ENCODE measurements at regions not wholly inside any gene's neighbourhood (a gene's known extent, or its start where the extent isn't known, plus 50 kb on each side); places are given as distances from the start of the nearest gene placed in this dataset.

DNA sequence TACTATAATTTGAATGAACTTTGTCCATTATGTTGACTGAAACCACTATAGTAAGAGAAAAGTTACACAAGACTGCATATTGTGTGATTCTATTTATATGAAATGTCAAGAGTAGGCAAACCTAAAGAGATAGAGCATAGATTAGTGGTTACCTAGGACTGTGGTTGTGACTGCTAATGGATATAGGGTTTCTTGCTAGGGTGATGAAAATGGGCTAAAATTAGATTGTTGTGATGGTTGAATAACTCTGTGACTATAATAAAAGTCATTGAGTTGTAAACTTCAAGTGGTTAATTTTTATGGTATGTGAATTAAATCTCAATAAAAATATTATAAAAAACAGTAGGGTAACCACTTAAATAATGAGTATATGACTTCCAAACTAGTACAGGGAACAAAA lies 142.9 kb upstream of the AHR start:
- ATAC-seq (no peak), DNase-seq (ENCODE audit: low spot score) (no peak)

- no peak for ATAC-seq
These were observed 140.2 kb upstream of the AHR start for GRCh38 chr7:17158261-17158660.

DNA sequence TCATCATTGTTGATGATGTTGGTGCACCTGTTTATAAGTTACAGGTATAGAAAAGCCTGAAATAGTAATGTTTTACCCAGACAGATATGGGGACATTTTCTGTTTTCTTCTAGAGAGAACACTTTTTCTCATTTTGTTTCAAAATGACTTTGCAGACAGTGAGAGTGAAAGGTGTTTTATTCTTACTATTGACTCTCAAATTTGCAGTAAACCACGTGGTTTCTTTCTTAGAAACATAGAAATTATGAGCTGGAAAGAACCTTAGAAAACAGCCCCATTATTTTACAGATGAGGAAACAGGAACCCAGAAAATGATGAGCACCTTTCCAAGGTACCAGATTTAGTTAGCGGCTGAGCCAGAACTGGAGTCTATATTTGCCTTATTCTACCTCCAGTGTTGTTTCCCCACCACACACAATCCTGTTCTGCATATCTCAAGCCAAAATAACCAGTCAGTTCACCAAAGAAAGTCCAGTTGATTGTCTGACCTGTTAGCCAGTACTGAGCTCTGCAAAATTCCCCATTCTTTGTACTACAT lies 138.9 kb upstream of the AHR start:
- DNase-seq (ENCODE audit: low spot score), result no peak

More at GRCh38 chr7:17158261-17158660, 140.2 kb upstream of the AHR start:
- no peak for DNase-seq (ENCODE audit: low spot score)

GRCh38 chr7:17166824-17167379 lies 131.6 kb upstream of the AHR start:
- no peak for DNase-seq (ENCODE audit: low spot score)
- ATAC-seq, result no peak

More for the DNA sequence above, 138.9 kb upstream of the AHR start:
- ATAC-seq, result no peak

DNA sequence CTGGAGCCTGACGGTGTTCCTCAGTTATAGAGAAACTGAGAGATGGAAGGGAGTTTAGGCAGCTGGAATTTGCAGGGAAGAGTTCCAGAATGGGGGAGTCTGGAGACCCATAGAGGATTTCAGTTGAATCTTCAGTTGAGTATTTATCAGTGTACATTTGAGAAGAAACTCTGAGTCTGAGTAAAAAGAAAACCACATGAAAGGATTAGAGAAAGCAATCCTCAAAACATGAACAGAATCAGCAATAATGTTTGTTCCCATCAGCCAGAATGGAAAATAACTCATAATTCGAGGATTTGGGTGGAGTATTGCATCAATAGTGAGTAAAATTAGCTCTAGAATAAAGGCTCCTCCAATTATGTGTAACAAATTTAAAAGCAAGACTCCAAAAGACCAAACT lies 130.0 kb upstream of the AHR start:
- ATAC-seq, result no peak

GRCh38 chr7:17171427-17171826 lies 127.0 kb upstream of the AHR start:
- DNase-seq (ENCODE audit: low spot score) (no peak), ATAC-seq (no peak)

More for the DNA sequence above, 130.0 kb upstream of the AHR start:
- no peak for DNase-seq (ENCODE audit: low spot score)

GRCh38 chr7:17176371-17177032 lies 122.0 kb upstream of the AHR start:
- DNase-seq (ENCODE audit: low spot score) (no peak), ATAC-seq (no peak)

DNA sequence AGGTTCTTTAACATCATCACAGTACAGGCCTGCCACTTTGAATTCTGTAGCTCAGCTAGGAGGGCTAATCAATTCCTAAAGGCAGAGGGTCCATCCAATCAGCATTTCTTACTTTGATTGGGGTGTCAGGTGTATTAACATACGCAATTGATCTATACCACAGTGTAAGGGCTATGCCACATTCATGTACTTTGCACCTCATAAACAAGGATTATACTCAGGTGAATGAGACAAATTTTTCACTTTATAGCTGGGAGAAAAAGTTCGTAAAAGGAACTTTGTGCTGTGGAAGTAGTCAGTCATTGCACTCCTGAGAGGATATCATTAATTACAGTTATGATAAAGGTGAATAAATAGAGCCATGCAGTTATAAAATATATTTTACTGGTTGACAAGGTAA lies 119.9 kb upstream of the AHR start:
- ATAC-seq (no peak), DNase-seq (ENCODE audit: low spot score) (no peak)

GRCh38 chr7:17181482-17181881 lies 117.0 kb upstream of the AHR start:
- no peak for DNase-seq (ENCODE audit: low spot score)
- no peak for ATAC-seq

GRCh38 chr7:17183630-17184328 lies 114.7 kb upstream of the AHR start:
- no peak for DNase-seq (ENCODE audit: low spot score)
- ATAC-seq, result peak; percentile 14

DNA sequence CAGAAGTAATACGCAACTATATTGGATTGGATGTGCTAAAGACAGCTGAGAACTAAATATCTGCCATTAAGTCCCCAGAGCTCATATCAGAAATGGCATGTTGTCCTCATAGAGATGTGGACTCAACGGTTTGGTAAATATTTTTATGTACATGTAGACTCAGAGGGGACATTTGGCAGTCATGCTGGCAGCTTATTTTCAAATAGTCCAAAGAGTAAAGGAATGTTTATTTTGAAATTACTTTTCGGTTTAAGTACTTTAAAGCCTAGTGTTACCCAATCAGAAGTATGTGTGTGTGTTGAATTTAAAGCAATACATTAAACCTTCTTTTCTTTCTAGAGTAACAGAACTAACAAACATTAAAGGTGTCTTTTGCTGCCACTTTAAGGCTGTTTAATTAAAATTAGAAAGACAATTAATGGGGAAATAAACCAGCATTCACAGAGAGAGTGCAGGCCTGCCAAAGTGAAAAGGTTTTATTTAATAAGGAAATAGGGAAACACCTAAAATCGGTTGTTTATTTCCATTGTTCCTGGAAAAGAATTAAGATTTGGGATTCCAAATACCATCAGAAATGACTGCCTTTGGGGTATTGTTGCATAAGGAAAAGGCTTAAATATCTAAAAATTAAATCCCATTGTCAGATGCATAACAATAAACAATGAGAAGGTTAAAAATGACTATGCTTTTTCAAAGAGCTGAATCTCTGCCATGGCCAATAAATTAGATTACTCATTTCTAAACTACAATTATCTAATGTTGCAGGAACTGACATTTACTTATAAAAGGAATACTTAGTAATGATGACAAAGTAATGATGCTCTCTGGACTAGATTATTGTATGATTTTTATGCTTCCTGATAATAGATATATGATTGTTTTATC lies 113.4 kb upstream of the AHR start:
- DNase-seq (ENCODE audit: low spot score) (peak; percentile 49), ATAC-seq (peak; percentile 90)

GRCh38 chr7:17185690-17186070 lies 112.8 kb upstream of the AHR start:
- no peak for DNase-seq (ENCODE audit: low spot score)
- ATAC-seq, result peak; percentile 25

DNA sequence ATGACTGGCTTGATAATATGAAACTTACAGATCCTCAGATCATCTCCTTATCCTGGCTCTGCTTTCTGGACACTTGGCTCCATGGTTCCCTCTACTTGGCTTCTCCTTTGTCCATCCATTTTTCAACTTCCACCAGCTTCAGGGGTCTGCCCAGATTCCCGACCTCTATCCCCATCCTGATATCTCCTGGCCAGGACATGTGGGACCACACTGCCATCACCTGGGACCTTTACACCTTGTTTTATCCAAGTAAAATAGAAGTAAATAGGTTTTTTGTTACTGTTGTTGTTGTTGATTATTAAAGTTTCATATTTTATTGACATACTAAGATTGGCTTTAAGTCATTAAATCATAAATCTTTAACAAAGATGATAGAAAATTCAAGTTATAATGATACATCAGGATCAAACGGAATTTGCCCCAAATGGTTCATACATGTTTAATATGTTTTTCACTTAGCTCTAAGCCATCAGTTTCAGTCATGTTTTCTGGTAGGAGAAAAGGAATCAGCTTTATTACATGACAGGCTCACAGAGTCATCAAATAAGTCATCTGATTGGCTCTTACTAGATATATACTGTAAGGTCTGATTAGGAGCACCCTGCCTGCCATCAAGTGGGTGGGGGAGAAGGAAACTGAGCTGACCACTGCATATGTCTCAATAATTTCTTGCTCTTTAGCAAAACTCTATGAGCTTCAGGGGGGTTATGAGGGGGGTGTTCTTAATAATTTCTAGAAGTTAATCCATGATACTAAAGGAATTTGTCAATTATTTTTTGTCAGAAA lies 111.5 kb upstream of the AHR start:
- DNase-seq (ENCODE audit: low spot score) (no peak), ATAC-seq (peak; percentile 16)

DNA sequence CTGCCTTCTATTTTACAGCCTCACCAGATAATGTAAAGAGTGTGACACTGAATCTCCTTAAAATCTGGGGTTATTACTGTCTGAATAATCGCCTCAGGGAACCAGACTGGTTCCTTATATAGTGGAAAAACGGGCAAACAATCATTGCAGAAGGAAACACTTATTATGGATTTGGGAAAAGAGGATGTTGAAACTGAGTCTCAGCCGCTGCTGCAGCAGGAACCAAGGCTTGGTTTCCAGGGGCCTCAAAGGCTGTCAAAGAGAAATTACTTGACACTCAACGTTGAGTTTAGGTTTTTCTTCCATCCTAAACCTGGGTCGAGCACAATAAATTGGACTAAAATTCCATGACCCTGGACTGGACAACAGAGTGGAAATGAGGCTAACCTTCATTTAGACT lies 103.8 kb upstream of the AHR start:
- no peak for ATAC-seq
- DNase-seq (ENCODE audit: low spot score), result no peak

GRCh38 chr7:17195576-17195975 lies 102.9 kb upstream of the AHR start:
- no peak for ATAC-seq
- no peak for DNase-seq (ENCODE audit: low spot score)

- ATAC-seq (no peak), DNase-seq (ENCODE audit: low spot score) (no peak)
These were observed 92.5 kb upstream of the AHR start for GRCh38 chr7:17205910-17206309.

GRCh38 chr7:17206349-17206905 lies 92.0 kb upstream of the AHR start:
- no peak for ATAC-seq

GRCh38 chr7:17207220-17207619 lies 91.2 kb upstream of the AHR start:
- DNase-seq (ENCODE audit: low spot score) (no peak), ATAC-seq (no peak)

More at GRCh38 chr7:17206349-17206905, 92.0 kb upstream of the AHR start:
- no peak for DNase-seq (ENCODE audit: low spot score)

- ATAC-seq (no peak), DNase-seq (ENCODE audit: low spot score) (no peak)
These were observed 89.4 kb upstream of the AHR start for GRCh38 chr7:17209101-17209500.

- no peak for DNase-seq (ENCODE audit: low spot score)
- peak; percentile 62 for ATAC-seq
These were observed 87.1 kb upstream of the AHR start for GRCh38 chr7:17211307-17211836.
